ENCODE measurements at regions not wholly inside any gene's neighbourhood (a gene's known extent, or its start where the extent isn't known, plus 50 kb on each side); places are given as distances from the start of the nearest gene placed in this dataset.

GRCh38 chr1:218803351-218803997 lies 370.2 kb upstream of the LYPLAL1 start:
- Histone ChIP-seq H3K4me2 (ENCODE audit: low read depth, low read length) (no peak overlapping the region), H2AFZ (ENCODE audit: low read length) (no peak overlapping the region), H3K27ac (ENCODE audit: low read length) (no peak overlapping the region)

GRCh38 chr1:218804014-218804785 lies 369.5 kb upstream of the LYPLAL1 start:
- Histone ChIP-seq H3K27ac (ENCODE audit: low read length) (no peak overlapping the region), H3K9me2 (replicated peaks; ENCODE audit: insufficient read depth, low read length) (no peaks in the 10 kb centered on the region)

More at GRCh38 chr1:218803351-218803997, 370.2 kb upstream of the LYPLAL1 start:
- H3K4me3 ChIP-seq (ENCODE audit: low read length): no peak overlapping the region
- H3F3A ChIP-seq (ENCODE audit: insufficient read depth, low read length): no peaks in the 10 kb centered on the region
- H3K4me1 ChIP-seq (ENCODE audit: low read length): no peaks in the 10 kb centered on the region
- no peaks in the 10 kb centered on the region for H3K79me2 ChIP-seq (ENCODE audit: low read length)
- no peak for DNase-seq
- no peaks in the 10 kb centered on the region for H3K9me3 ChIP-seq (replicated peaks; ENCODE audit: insufficient read depth, low read length)
- H3K36me3 ChIP-seq (replicated peaks; ENCODE audit: insufficient read depth, low read length): no peaks in the 10 kb centered on the region
- H3K9me2 ChIP-seq (replicated peaks; ENCODE audit: insufficient read depth, low read length): no peaks in the 10 kb centered on the region
- no peak overlapping the region for H3K9ac ChIP-seq (ENCODE audit: low read length)
- H4K20me1 ChIP-seq (ENCODE audit: insufficient read depth, low read length): no peaks in the 10 kb centered on the region
- H3K27me3 ChIP-seq (replicated peaks; ENCODE audit: insufficient read depth, low read length): no peaks in the 10 kb centered on the region
- TF ChIP-seq CTCF (IDR thresholded peaks at IDR 0.05; ENCODE audit: low read length) (no peak), EZH2 (optimal IDR thresholded peaks at IDR 0.05; ENCODE audit: low read depth, low read length) (no peak), EZH2phosphoT487 (IDR thresholded peaks at IDR 0.05; ENCODE audit: low read length) (no peak)

GRCh38 chr1:218809061-218809460 lies 364.6 kb upstream of the LYPLAL1 start:
- TF ChIP-seq EZH2phosphoT487 (IDR thresholded peaks at IDR 0.05; ENCODE audit: low read length) (no peak), EZH2 (optimal IDR thresholded peaks at IDR 0.05; ENCODE audit: low read depth, low read length) (no peak), CTCF (IDR thresholded peaks at IDR 0.05; ENCODE audit: low read length) (no peak)
- Histone ChIP-seq H3K4me3 (ENCODE audit: low read length) (no peak overlapping the region), H2AFZ (ENCODE audit: low read length) (no peak overlapping the region), H3K36me3 (replicated peaks; ENCODE audit: insufficient read depth, low read length) (no peaks in the 10 kb centered on the region), H3K4me2 (ENCODE audit: low read depth, low read length) (no peak overlapping the region), H3K27me3 (replicated peaks; ENCODE audit: insufficient read depth, low read length) (no peaks in the 10 kb centered on the region), H3K79me2 (ENCODE audit: low read length) (no peaks in the 10 kb centered on the region), H3K27ac (ENCODE audit: low read length) (no peak overlapping the region), H3K9me3 (replicated peaks; ENCODE audit: insufficient read depth, low read length) (no peaks in the 10 kb centered on the region), H4K20me1 (ENCODE audit: insufficient read depth, low read length) (no peaks in the 10 kb centered on the region), H3K9me2 (replicated peaks; ENCODE audit: insufficient read depth, low read length) (no peaks in the 10 kb centered on the region), H3K9ac (ENCODE audit: low read length) (no peak overlapping the region), H3F3A (ENCODE audit: insufficient read depth, low read length) (no peaks in the 10 kb centered on the region), H3K4me1 (ENCODE audit: low read length) (no peaks in the 10 kb centered on the region)
- DNase-seq: no peak

More at GRCh38 chr1:218804014-218804785, 369.5 kb upstream of the LYPLAL1 start:
- no peaks in the 10 kb centered on the region for H3K4me1 ChIP-seq (ENCODE audit: low read length)
- no peak overlapping the region for H3K4me3 ChIP-seq (ENCODE audit: low read length)
- no peaks in the 10 kb centered on the region for H4K20me1 ChIP-seq (ENCODE audit: insufficient read depth, low read length)
- H3F3A ChIP-seq (ENCODE audit: insufficient read depth, low read length): no peaks in the 10 kb centered on the region
- H2AFZ ChIP-seq (ENCODE audit: low read length): no peak overlapping the region
- no peaks in the 10 kb centered on the region for H3K27me3 ChIP-seq (replicated peaks; ENCODE audit: insufficient read depth, low read length)
- H3K4me2 ChIP-seq (ENCODE audit: low read depth, low read length): no peak overlapping the region
- TF ChIP-seq EZH2 (optimal IDR thresholded peaks at IDR 0.05; ENCODE audit: low read depth, low read length): no peak
- no peaks in the 10 kb centered on the region for H3K9me3 ChIP-seq (replicated peaks; ENCODE audit: insufficient read depth, low read length)
- H3K79me2 ChIP-seq (ENCODE audit: low read length): no peaks in the 10 kb centered on the region
- no peak for DNase-seq
- no peak overlapping the region for H3K9ac ChIP-seq (ENCODE audit: low read length)
- H3K36me3 ChIP-seq (replicated peaks; ENCODE audit: insufficient read depth, low read length): no peaks in the 10 kb centered on the region

- H4K20me1 ChIP-seq (ENCODE audit: insufficient read depth, low read length): no peaks in the 10 kb centered on the region
- H3K27ac ChIP-seq (ENCODE audit: low read length): no peak overlapping the region
- no peaks in the 10 kb centered on the region for H3K9me2 ChIP-seq (replicated peaks; ENCODE audit: insufficient read depth, low read length)
- no peaks in the 10 kb centered on the region for H3K9me3 ChIP-seq (replicated peaks; ENCODE audit: insufficient read depth, low read length)
- no peaks in the 10 kb centered on the region for H3K4me1 ChIP-seq (ENCODE audit: low read length)
- no peaks in the 10 kb centered on the region for H3K36me3 ChIP-seq (replicated peaks; ENCODE audit: insufficient read depth, low read length)
- no peak for TF ChIP-seq EZH2phosphoT487 (IDR thresholded peaks at IDR 0.05; ENCODE audit: low read length)
- TF ChIP-seq CTCF (IDR thresholded peaks at IDR 0.05; ENCODE audit: low read length): no peak
- TF ChIP-seq EZH2 (optimal IDR thresholded peaks at IDR 0.05; ENCODE audit: low read depth, low read length): no peak
- H3K79me2 ChIP-seq (ENCODE audit: low read length): no peaks in the 10 kb centered on the region
- DNase-seq: no peak
- no peak overlapping the region for H3K4me3 ChIP-seq (ENCODE audit: low read length)
- H3K4me2 ChIP-seq (ENCODE audit: low read depth, low read length): no peak overlapping the region
- no peak overlapping the region for H3K9ac ChIP-seq (ENCODE audit: low read length)
- H3F3A ChIP-seq (ENCODE audit: insufficient read depth, low read length): no peaks in the 10 kb centered on the region
- no peak overlapping the region for H2AFZ ChIP-seq (ENCODE audit: low read length)
- H3K27me3 ChIP-seq (replicated peaks; ENCODE audit: insufficient read depth, low read length): no peaks in the 10 kb centered on the region
Observed at GRCh38 chr1:218809625-218810024, 364.1 kb upstream of the LYPLAL1 start.

All from MM.1S (cell line).